Jurkat, Clone E6-1 (cell line): ENCODE measurements at regions not wholly inside any gene's neighbourhood (a gene's known extent, or its start where the extent isn't known, plus 50 kb on each side); places are given as distances from the start of the nearest gene placed in this dataset.

Experiments used
- DNase-seq: peaks from one replicate; pipeline ENCODE4 v3.0.0-alpha.2; 2011; ENCODE audit warnings: low read depth, low spot score
- H3K4me3 ChIP-seq: 2 replicates; pipeline ENCODE4 v1.5.1; 2011; ENCODE audit warnings: mild to moderate bottlenecking, low read length, control low read depth, moderate library complexity

GRCh38 chr2:37872192-37872750, 52.8 kb upstream of the RMDN2 start:
- no peak for DNase-seq
- no peak overlapping the region for H3K4me3 ChIP-seq

- no peak overlapping the region for H3K4me3 ChIP-seq
- DNase-seq: no peak
Measured at GRCh38 chr2:37873229-37873628, 51.9 kb upstream of the RMDN2 start.

- no peak for DNase-seq
- H3K4me3 ChIP-seq: no peak overlapping the region
Measured at GRCh38 chr2:37873749-37874330, 51.2 kb upstream of the RMDN2 start.

- DNase-seq: no peak
- no peak overlapping the region for H3K4me3 ChIP-seq
Measured at GRCh38 chr2:37874470-37874869, 50.6 kb upstream of the RMDN2 start.
